ENCODE measurements at regions not wholly inside any gene's neighbourhood (a gene's known extent, or its start where the extent isn't known, plus 50 kb on each side); places are given as distances from the start of the nearest gene placed in this dataset.

- no peak for DNase-seq (ENCODE audit: low spot score)
Observed at GRCh38 chr7:35536396-35536826, 158.5 kb downstream of the HERPUD2 start.

- DNase-seq (ENCODE audit: low spot score), result no peak
Observed at GRCh38 chr7:35533902-35534301, 161.0 kb downstream of the HERPUD2 start.

- no peak for DNase-seq (ENCODE audit: low spot score)
Observed at GRCh38 chr7:35530124-35531109, 164.5 kb downstream of the HERPUD2 start.

- no peak for DNase-seq (ENCODE audit: low spot score)
Observed at GRCh38 chr7:35529713-35530112, 165.2 kb downstream of the HERPUD2 start.

GRCh38 chr7:35528381-35528977 is 166.5 kb downstream of the HERPUD2 start:
- DNase-seq (ENCODE audit: low spot score), result no peak

- no peak for DNase-seq (ENCODE audit: low spot score)
Observed at GRCh38 chr7:35526645-35527044, 168.3 kb downstream of the HERPUD2 start.

- no peak for DNase-seq (ENCODE audit: low spot score)
Observed at GRCh38 chr7:35524112-35524804, 170.7 kb downstream of the HERPUD2 start.

- no peak for DNase-seq (ENCODE audit: low spot score)
Observed at GRCh38 chr7:35523292-35523691, 171.6 kb downstream of the HERPUD2 start.

- no peak for DNase-seq (ENCODE audit: low spot score)
Observed at GRCh38 chr7:35522697-35523096, 172.2 kb downstream of the HERPUD2 start.

- no peak for DNase-seq (ENCODE audit: low spot score)
Observed at GRCh38 chr7:35521941-35522340, 173.0 kb downstream of the HERPUD2 start.

- no peak for DNase-seq (ENCODE audit: low spot score)
Observed at GRCh38 chr7:35520810-35521625, 173.9 kb downstream of the HERPUD2 start.

GRCh38 chr7:35519971-35520809 is 174.7 kb downstream of the HERPUD2 start:
- peak; percentile 36 for DNase-seq (ENCODE audit: low spot score)

GRCh38 chr7:35518767-35519166 is 176.2 kb downstream of the HERPUD2 start:
- DNase-seq (ENCODE audit: low spot score), result no peak

- DNase-seq (ENCODE audit: low spot score), result no peak
Observed at GRCh38 chr7:35516498-35516897, 178.4 kb downstream of the HERPUD2 start.

- DNase-seq (ENCODE audit: low spot score), result no peak
Observed at GRCh38 chr7:35513828-35514227, 181.1 kb downstream of the HERPUD2 start.

- no peak for DNase-seq (ENCODE audit: low spot score)
Observed at GRCh38 chr7:35513195-35513594, 181.7 kb downstream of the HERPUD2 start.

- DNase-seq (ENCODE audit: low spot score), result no peak
Observed at GRCh38 chr7:35512716-35513115, 182.2 kb downstream of the HERPUD2 start.

- no peak for DNase-seq (ENCODE audit: low spot score)
Observed at GRCh38 chr7:35508623-35509400, 186.1 kb downstream of the HERPUD2 start.

GRCh38 chr7:35505066-35505465 is 189.9 kb downstream of the HERPUD2 start:
- no peak for DNase-seq (ENCODE audit: low spot score)

- DNase-seq (ENCODE audit: low spot score), result no peak
Observed at GRCh38 chr7:35504365-35504764, 190.6 kb downstream of the HERPUD2 start.

All from CD4-positive, alpha-beta T cell treated with Interleukin-6 at 100 ng/mL for 8 hours (primary cell).